ENCODE measurements at regions not wholly inside any gene's neighbourhood (a gene's known extent, or its start where the extent isn't known, plus 50 kb on each side); places are given as distances from the start of the nearest gene placed in this dataset.

DNA sequence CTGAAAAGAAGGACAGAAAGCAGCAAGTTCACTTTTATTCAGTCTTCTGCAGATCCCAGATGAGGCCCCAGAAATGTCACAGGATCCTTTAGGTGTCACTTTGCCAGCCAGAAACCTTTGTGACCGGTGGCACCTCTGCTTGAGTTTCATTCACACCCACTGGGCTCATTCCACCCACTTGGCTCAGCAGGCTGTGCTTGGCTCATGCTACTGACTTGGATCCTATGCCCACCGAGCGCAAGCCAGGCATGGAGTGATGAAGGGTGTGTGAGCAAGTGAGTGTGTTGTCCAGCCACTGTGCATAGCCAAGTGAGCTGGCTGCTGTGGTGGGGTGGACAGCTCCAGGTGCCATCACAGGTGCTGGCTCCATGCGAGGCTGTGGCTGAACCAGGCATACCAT is 357.0 kb upstream of the GULP1 start:
- DNase-seq (ENCODE audit: low spot score) = no peak

DNA sequence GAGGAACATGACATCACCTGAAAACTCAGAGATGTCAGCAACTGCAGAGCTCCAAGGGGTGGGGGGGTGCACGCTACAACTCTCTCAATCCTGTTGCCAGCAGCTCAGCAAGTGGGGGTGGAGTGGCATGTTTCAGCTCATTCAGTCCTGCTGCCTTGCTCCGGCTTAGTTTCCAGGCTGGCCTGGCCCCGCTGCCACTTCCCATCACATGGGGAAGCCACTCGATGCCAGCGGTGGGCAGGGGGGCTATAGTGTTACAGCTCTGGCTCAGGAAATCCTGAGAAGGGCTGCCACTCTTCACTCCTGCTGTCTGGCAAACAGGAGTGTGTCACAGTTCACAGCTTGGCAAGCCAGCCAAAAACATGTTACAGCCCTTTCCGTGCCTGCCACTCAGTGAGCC is 356.5 kb upstream of the GULP1 start:
- DNase-seq (ENCODE audit: low spot score) = no peak

DNA sequence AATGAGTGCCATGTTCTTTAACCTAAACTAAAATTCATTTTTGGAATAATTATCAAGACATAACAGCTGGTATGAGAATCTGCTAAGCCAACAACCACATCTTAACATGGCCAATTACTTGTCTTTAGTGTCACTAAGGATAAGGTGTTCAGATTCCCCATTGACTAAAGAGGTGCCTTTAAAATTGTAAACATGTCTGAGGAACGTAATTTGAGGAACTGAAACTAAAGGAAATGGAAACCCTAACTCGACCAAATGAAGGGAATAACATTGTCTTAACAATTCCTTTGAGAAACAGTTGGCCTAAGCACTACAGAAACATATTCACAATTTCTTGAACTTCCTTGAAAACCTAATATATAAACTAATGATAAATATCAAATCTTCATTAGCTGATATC is 355.4 kb upstream of the GULP1 start:
- DNase-seq (ENCODE audit: low spot score) = no peak

DNA sequence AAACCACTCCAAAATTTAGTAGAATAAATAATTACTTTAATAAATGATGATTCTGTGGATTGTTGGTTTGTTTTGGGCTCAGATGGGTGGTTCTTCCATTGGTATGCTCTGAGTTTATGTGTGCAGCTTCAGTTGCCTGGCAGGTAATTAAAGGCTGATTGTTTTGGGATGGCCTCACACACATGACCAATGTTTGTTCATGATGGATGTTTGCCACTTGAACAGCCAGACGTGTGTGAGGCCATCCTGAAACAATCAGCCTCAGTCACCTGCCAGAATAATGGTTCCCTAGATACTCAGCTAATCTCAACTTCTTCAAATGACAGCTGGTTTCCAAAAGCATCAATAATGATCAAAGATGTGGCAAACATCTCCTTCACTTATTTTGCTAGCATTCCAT is 352.5 kb upstream of the GULP1 start:
- DNase-seq (ENCODE audit: low spot score) = no peak

DNA sequence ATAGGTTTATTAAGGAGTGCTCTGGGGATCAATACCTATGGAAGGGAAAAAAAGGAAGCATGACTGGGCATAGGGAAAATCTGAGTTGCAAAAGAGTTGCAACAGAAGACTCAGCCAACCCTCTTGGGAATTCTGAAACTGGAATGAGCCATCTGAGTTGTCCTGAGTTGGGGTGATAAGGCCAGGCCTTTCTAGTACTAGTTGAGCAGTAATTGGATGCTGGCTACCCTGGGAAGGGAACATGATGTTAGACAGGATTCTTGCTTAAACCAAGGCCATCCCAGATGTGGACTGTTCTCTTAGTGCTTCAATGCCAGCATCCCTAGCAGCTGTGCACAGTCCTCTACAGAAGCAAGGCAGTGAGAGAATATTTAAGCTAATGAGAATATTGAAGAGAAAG is 348.8 kb upstream of the GULP1 start:
- no peak for DNase-seq (ENCODE audit: low spot score)

DNA sequence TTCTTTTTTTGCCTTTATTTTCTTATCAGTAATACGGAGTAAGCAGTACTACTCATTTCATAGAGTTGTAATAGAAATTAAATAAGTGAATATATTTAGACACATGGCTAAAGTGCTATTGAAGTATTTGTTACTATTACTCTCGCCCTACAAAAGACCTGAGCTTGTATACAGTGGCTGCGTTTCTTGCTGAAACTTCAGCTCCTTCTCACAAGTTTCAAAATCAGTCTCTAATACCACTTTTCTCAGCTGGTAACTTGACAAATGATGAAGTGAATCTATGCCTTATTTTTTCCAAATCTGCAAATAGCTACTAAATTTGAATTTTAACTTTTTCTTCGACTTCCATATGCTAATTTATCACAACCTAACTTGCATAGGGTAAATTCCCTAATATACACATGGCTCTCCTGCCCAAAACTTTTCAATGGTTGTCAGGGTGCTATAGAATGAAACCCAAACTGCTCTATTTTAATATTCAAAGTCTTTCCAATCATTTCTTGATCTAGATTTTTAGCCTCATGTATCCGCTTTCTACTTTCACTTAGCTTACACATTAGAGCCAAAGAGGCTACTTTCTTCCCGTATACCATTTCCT is 347.8 kb upstream of the GULP1 start:
- no peak for DNase-seq (ENCODE audit: low spot score)

DNA sequence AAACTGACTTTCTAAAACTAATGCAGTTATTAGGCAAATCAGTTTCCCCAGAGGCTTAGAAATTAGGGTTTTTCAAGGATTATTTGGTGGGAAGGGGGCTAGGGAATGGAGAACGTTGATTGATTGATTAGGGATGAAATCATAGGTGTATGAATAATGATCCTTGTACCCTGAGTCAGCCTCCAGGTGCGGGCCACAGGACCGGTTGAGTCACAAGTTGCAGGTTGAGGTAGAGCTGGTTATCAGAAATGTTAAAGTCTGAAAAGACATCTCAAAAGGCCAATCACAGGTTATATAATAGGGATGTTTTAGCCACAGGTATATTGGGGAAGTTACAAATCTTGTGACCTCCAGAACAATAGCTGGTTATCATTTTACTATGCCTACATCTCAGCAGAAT is 341.8 kb upstream of the GULP1 start:
- no peak for DNase-seq (ENCODE audit: low spot score)

DNA sequence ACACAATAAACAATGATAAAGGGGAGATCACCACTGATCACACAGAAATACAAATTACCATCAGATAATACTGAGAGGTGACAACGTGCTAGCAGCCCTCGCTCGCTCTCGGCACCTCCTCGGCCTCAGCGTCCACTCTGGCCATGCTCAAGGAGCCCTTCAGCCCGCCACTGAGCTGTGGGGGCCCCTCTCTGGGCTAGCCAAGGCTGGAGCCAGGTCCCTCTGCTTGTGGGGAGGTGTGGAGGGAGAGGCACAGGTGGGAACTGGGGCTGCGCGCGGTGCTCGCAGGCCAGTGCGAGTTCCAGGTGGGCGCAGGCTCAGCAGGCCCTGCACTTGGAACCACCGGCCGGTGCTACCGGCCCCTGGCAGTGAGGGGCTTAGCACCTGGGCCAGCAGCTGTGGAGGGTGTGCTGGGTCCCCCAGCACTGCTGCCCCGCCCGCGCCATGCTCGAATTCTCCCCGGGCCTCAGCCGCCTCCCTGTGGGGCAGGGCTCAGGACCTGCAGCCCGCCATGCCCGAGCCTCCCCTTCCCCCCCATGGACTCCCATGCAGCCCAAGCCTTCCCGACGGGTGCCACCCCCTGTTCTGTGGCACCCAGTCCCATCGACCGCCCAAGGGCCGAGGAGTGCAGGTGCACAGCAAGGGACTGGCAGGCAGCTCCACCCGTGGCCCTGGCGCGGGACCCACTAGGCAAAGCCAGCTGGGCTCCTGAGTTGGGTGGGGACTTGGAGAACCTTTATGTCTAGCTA is 340.0 kb upstream of the GULP1 start:
- DNase-seq (ENCODE audit: low spot score) = no peak

DNA sequence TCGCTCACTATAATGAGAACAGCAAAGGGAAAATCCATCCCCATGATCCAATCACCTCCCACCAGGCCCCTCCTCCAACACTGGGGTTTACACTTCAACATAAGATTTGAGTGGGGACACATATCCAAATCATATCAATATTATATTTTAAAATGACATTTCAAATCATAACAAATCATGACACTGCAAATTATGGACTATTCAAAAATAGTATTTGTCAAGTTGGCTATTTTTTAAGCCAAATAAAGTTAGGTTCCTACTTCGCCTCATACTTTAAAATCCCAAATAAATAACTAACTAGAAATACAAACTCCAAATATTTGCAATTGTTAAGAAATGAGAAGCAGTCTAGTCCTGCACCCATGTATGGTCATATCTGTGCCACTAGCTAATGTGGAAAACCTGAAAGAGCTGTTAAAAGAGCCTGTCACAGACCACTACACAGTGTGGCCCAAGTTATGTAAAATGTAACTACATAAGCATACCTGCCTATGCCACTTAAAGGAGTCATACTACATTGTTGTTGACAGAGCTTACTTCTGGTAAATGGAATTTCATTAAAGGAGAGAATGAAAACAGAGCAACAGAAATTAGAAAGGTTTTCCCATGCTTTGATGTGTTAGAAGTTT is 334.7 kb upstream of the GULP1 start:
- no peak for DNase-seq (ENCODE audit: low spot score)

DNA sequence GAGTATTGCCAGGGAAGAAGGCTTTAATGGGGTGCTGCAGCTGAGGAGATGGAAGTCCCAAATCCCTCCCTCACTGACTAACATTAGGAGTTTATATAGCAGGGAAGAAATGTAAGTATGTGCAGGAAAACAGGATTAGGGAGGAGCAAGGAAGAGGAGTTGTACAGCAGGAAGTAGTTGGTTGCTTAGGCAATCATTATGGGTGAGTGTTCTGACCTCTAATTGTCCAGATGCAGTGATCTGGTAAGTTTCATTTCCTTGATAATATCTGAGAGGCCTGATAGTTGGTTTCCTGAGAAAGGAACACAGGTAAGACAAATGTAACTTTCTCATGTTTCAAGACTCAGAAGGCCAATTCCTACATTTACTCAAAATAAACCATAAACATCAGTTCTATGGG is 331.9 kb upstream of the GULP1 start:
- DNase-seq (ENCODE audit: low spot score) = no peak

DNA sequence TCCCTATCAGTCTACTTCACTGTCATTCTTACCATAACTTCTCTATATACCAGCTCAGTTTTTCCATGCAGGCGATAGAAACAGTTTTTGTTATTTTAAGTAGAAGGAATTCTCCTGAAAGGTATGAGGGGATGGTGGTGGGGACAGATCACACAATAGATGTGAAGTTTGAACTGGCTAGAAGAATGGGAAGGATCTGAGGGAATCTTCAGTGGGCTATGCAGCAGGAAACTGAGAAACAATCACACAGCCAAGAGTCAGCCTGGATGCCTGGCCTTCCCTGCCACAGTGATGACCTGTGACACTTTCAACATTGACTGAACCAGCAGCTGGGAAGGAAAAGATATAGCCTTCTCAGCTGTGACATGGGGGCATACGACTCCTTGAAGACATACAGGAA is 329.1 kb upstream of the GULP1 start:
- no peak for DNase-seq (ENCODE audit: low spot score)

DNA sequence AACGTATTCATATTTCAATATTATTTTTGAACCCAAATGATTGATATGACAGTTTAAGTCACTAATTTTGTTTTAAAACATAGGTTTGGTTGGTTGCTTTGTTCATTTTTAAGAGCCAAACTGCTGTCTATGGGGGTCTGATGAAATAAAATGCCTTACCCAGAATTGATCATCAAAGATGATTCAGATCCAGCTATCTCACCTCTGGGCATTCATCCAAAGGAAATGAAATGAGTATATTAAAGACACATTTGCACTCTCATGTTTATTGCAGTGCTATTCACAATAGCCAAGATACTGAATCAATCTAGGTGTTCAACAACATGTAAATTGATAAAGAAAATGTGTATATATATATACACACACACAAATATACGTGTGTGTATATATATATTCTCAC is 326.9 kb upstream of the GULP1 start:
- no peak for DNase-seq (ENCODE audit: low spot score)

DNA sequence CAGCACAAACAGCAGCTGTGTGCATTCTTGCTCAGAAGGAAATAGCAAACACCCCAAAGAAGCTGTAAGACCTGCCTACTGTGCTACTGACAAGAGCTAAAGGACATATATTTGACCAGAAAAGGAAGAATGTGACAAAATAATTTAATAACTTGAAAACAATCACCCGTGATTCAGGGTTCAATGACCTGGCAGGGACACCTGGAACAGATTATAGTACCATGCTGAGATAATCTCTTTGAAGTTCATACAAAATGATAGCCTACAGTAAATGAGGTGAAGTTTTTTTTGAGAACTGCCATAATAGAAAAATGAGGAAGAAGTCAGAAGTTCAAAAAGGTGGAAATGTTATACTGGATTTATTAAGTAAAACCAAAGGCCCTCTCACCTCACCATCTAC is 324.8 kb upstream of the GULP1 start:
- DNase-seq (ENCODE audit: low spot score) = no peak

DNA sequence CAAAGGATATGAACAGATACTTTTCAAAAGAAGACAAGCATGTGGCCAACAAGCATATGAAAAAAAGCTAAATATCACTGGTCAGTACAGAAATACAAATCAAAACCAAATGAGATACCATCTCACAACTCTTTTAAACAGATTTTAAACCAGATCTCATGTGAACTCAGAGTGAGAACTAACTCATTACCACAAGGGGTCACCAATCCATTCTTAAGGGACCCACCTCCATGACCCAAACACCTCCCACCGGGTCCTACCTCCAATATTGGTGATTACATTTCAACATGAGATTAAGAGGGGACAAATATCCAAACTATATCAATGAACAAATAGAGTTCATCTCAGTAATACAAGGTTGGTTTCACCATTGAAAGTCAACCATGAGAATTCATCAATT is 319.8 kb upstream of the GULP1 start:
- DNase-seq (ENCODE audit: low spot score) = no peak

DNA sequence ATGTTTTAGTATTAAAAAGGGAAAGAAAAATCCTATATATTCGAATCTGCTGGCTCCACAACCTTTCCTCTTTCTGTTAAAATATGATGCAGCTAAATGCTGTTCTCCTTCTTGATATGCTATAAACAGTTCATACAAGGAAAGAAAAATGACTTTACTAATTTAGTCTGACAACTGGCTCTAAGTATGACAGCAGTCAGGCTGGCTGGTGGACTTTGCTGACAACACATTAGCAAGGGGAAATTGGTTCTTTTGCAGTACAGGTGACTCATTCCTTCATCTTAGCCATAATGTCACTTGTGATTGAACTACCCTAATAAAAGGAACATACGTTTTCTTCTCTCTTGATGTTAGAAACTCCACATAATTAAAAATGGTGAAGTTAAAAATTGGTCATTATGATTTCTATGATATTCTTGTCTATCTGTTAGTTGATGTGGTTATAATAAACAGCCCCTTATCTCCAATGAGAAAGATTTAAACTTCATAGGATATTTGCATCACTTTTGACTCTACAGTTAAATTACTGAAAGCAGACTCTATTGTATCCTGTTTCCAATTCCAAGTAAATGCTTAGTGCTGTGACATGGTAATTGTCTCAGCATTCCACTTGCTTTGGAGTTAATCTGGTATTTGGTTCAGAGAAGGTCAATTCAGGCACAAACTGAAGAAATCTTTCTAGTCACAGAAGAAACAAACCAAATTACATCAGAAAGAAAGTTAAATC is 315.3 kb upstream of the GULP1 start:
- no peak for DNase-seq (ENCODE audit: low spot score)

DNA sequence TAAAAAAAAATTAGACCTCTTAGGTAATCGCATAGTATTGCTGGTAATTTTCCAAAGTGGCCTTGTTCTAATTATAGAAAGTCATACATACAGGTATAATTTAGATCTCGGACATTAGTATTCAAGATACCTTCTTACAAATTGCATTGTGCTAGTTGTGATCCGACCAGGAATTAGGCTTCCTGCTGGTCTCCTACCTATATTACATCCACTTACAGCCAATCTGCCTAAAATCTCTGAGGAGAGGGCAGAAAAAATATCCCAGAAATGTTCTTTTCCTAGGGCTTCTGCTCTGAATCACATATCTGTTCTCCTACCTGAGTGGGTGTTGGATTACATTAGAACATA is 314.7 kb upstream of the GULP1 start:
- no peak for DNase-seq (ENCODE audit: low spot score)

DNA sequence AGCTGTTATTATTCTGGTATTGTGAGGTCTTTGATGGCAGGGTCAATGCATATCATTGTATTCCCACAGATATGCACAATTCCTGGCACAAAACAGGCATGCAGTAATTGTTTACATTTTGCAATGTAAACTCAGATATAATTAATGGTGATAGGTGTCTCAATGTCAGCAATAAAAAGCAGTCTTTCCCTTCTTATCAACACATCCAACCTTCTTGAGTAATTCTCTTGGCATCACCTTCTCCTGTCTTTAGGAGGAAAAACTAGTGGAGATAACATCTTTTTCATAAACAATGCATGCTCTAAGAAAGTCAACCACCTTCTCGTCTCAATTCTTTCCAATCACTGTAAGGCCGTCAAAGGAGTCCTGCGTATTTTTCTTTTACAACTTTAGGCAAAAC is 313.3 kb upstream of the GULP1 start:
- no peak for DNase-seq (ENCODE audit: low spot score)

DNA sequence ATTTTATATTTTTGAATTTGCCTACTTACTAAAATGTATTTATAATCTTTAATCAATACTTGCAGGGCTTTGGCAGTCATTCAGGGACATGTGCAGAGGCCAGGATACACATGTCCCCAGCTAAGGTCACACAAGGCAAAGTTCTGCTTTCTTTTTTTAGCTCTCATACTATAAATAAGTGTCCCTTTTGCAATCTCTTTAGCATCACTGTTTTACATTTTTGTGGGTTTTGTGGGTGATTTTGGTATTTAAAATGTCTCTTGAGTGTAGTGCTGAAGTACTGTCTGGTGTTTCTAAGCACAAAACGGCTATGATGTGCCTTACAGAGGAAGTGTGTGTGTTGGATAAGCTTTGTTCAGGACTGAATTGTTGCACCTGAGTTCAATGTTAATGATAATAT is 309.0 kb upstream of the GULP1 start:
- no peak for DNase-seq (ENCODE audit: low spot score)

DNA sequence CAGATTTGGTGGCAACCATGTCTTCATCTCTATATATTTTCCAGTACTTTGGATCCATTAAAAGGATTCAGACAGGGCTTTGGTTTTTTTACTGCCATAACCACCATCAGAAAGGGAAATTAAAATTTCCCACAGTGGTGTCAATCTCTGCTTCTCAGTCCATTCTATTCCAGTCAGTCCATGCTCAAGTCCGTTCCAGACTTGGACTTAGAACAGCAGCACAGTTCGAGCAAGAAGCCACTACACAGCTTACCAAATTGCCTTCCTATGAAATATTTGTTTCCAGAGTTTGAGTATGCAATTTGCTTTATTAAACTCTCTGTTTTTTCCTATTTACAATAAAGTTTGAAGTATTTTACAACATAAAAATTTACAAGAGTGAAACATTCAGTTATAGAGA is 306.5 kb upstream of the GULP1 start:
- no peak for DNase-seq (ENCODE audit: low spot score)

DNA sequence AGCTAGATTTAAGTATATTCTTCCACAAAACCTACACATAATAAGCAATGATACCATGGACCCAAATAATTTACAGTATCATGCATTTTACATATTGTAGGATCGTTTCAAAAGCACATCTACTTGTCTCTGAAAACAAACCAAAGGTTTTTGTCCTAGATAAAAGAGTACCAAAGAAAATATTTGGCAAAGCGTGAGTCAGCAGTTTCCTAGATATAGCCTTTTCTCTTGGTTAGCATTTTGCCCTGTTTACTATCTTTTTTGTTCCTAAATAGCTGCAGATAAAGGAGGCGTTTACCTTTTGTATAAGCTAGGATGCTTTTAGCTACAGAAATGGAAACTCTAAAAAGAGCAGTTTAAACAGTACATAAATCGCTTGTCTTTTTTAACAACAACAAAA is 305.8 kb upstream of the GULP1 start:
- DNase-seq (ENCODE audit: low spot score) = no peak

DNA sequence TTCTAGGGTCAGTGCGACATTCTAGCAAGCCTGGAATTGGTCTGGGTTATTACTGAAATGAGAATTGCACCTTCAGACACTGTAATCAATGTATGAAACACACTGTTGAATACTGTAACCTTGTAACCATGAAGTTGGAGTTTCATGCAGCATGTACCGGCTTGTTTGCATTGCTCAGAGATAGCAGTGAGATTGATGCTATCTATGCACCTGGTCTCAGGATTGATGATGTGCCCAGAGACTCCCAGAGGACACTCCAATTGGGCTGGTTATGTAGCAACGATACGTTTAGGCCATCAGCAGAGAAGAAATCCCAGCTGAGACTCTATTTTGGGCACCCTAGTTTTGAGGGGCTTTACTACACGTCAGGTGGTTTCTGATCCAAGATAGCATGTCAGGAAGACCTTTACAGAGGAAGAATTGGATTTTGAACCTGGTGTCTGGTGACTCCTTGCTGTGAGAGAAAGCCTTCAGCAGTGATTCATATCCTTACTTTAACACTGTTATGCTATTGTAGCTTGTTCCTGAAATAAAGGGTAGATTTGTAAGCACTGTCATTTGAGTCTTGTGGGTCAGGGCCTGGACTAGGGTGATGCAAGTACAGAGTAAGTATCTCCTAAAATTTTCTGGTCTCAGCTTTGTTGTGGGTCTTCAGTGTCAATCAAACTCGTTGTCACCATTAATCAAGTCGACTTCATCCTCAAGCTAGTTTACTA is 305.1 kb upstream of the GULP1 start:
- DNase-seq (ENCODE audit: low spot score) = no peak

DNA sequence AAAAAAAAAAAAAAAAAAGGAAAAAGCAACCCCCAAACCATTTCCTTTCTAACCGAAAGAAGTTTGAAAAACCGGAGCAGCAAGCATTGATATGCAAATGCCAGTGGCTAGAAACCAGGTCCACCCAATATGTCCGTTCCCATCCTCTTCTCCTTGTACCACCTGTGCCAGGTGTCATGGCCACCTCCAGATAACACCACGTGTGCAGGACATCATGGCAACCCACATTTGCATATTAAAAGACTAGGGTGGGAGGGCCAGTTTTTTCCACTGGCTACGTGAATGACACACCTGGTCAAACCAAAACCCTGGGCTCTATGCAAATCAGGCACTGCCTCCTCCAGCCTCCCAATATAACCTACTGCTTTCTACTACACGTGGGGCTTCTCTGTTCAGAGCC is 303.3 kb upstream of the GULP1 start:
- DNase-seq (ENCODE audit: low spot score) = no peak

Data from kidney capillary endothelial cell (primary cell).